Fibroblast of lung (primary cell): ENCODE measurements at regions not wholly inside any gene's neighbourhood (a gene's known extent, or its start where the extent isn't known, plus 50 kb on each side); places are given as distances from the start of the nearest gene placed in this dataset.

Experiments used
- DNase-seq, 2 donors: peaks; one replicate each; pipeline versions ENCODE4 v3.0.0 to v3.0.0-alpha.2; 2010; ENCODE audit warnings: low read depth in 2 of 2
- H2AFZ ChIP-seq: 2 replicates; pipeline ENCODE4 v1.5.1; 2012; ENCODE audit warnings: low read length, control low read depth, inconsistent platforms
- H3K27ac ChIP-seq: 2 replicates; pipeline ENCODE4 v1.5.1; 2011; ENCODE audit warnings: low read length, control low read depth; ENCODE audit not compliant: insufficient read depth
- H3K27me3 ChIP-seq: 2 replicates; pipeline ENCODE4 v1.5.1; 2011; ENCODE audit warnings: mild to moderate bottlenecking, low read length; ENCODE audit not compliant: control insufficient read depth, insufficient read depth
- H3K36me3 ChIP-seq: 2 replicates; pipeline ENCODE4 v1.5.1; 2011; ENCODE audit warnings: low read length; ENCODE audit not compliant: control insufficient read depth, insufficient read depth
- H3K4me1 ChIP-seq: 2 replicates; pipeline ENCODE4 v1.5.1; 2011; ENCODE audit warnings: low read length; ENCODE audit not compliant: control insufficient read depth, insufficient read depth; ENCODE audit errors: extremely low read depth
- H3K4me2 ChIP-seq: 2 replicates; pipeline ENCODE4 v1.5.1; 2011; ENCODE audit warnings: low read length, control low read depth; ENCODE audit not compliant: insufficient read depth; ENCODE audit errors: extremely low read depth
- H3K4me3 ChIP-seq, 4 experiments: fragments of 200-600 bp in 1 of 4; sonication (generic) in 1 of 4; replicated peaks in 1 of 4; 2 replicates each; pipeline ENCODE4 v1.5.1; 2011 to 2016; ENCODE audit warnings: low read length in 4 of 4, low read depth in 3 of 4, mild to moderate bottlenecking in 3 of 4, control low read depth in 2 of 4, inconsistent platforms in 1 of 4, mixed read lengths in 1 of 4; ENCODE audit not compliant: insufficient read depth in 1 of 4; ENCODE audit errors: control extremely low read depth in 1 of 4
- H3K79me2 ChIP-seq: 2 replicates; pipeline ENCODE4 v1.5.1; 2012; ENCODE audit warnings: mild to moderate bottlenecking, low read length, inconsistent platforms; ENCODE audit not compliant: control insufficient read depth, insufficient read depth
- H3K9ac ChIP-seq: 2 replicates; pipeline ENCODE4 v1.5.1; 2011; ENCODE audit warnings: mild to moderate bottlenecking, low read length, control low read depth; ENCODE audit not compliant: insufficient read depth
- H3K9me3 ChIP-seq: 2 replicates; pipeline ENCODE4 v1.5.1; 2012; ENCODE audit warnings: low read depth, low read length; ENCODE audit not compliant: control insufficient read depth, insufficient read depth
- H4K20me1 ChIP-seq: 2 replicates; pipeline ENCODE4 v1.5.1; 2011; ENCODE audit warnings: low read length; ENCODE audit not compliant: control insufficient read depth, insufficient read depth; ENCODE audit errors: extremely low read depth
- CTCF ChIP-seq, 2 donors: IDR thresholded peaks in 1 of 2; conservative IDR thresholded peaks in 1 of 2; 1 replicate in 1 of 2; 2 replicates in 1 of 2; pipeline ENCODE4 v1.5.1; 2011 to 2012; ENCODE audit warnings: low read length in 2 of 2, control low read depth in 1 of 2, inconsistent platforms in 1 of 2, low read depth in 1 of 2, mild to moderate bottlenecking in 1 of 2
- EZH2 ChIP-seq: IDR thresholded peaks from 2 replicates; pipeline ENCODE4 v1.5.1; 2012; ENCODE audit warnings: low read length, control low read depth, mild to moderate bottlenecking; ENCODE audit errors: missing control alignments

GRCh38 chr17:12357600-12357999 lies 308.1 kb upstream of the MYOCD start:
- no peak overlapping the region for H3K9ac ChIP-seq
- no peaks in the 10 kb centered on the region for H3K79me2 ChIP-seq
- TF ChIP-seq EZH2, result no peak
- TF ChIP-seq CTCF (conservative IDR thresholded peaks at IDR 0.05 in 1 of 2, IDR thresholded peaks at IDR 0.05 in 1 of 2; ENCODE audit: low read depth in 1 of 2, low read length in 2 of 2), result no peak
- no peak overlapping the region for H3K27ac ChIP-seq
- no peak overlapping the region for H2AFZ ChIP-seq
- no peaks in the 10 kb centered on the region for H4K20me1 ChIP-seq
- no peak overlapping the region for H3K4me2 ChIP-seq
- no peak for DNase-seq
- H3K36me3 ChIP-seq, result no peaks in the 10 kb centered on the region
- H3K4me1 ChIP-seq, result no peaks in the 10 kb centered on the region
- no peaks in the 10 kb centered on the region for H3K27me3 ChIP-seq
- no peaks in the 10 kb centered on the region for H3K9me3 ChIP-seq
- H3K4me3 ChIP-seq, result no peak overlapping the region

- Histone ChIP-seq H3K27ac (no peak overlapping the region), H3K9ac (no peak overlapping the region), H3K36me3 (no peaks in the 10 kb centered on the region), H4K20me1 (no peaks in the 10 kb centered on the region), H3K27me3 (no peaks in the 10 kb centered on the region), H3K9me3 (no peaks in the 10 kb centered on the region), H3K4me2 (no peak overlapping the region), H2AFZ (no peak overlapping the region), H3K79me2 (no peaks in the 10 kb centered on the region), H3K4me3 (no peak overlapping the region), H3K4me1 (no peaks in the 10 kb centered on the region)
- TF ChIP-seq CTCF (conservative IDR thresholded peaks at IDR 0.05 in 1 of 2, IDR thresholded peaks at IDR 0.05 in 1 of 2; ENCODE audit: low read depth in 1 of 2, low read length in 2 of 2) (no peak), EZH2 (no peak)
- peak in 1 of 2 donors; percentile 5 for DNase-seq
Measured at GRCh38 chr17:12358477-12358876, 307.2 kb upstream of the MYOCD start.

- Histone ChIP-seq H3K27me3 (no peaks in the 10 kb centered on the region), H3K4me3 (no peak overlapping the region), H3K4me2 (no peak overlapping the region), H3K9me3 (no peaks in the 10 kb centered on the region), H3K27ac (no peak overlapping the region), H3K9ac (no peak overlapping the region), H2AFZ (no peak overlapping the region), H3K4me1 (no peaks in the 10 kb centered on the region), H3K79me2 (no peaks in the 10 kb centered on the region), H4K20me1 (no peaks in the 10 kb centered on the region), H3K36me3 (no peaks in the 10 kb centered on the region)
- DNase-seq, result no peak
- TF ChIP-seq CTCF (conservative IDR thresholded peaks at IDR 0.05 in 1 of 2, IDR thresholded peaks at IDR 0.05 in 1 of 2; ENCODE audit: low read depth in 1 of 2, low read length in 2 of 2) (no peak), EZH2 (no peak)
Measured at GRCh38 chr17:12362853-12363455, 302.7 kb upstream of the MYOCD start.
